Erythroblast (primary cell): ENCODE measurements at regions not wholly inside any gene's neighbourhood (a gene's known extent, or its start where the extent isn't known, plus 50 kb on each side); places are given as distances from the start of the nearest gene placed in this dataset.

Source experiments
- GATA1 ChIP-seq: IDR thresholded peaks from 2 replicates; pipeline ENCODE4 v1.6.1; 2011; ENCODE audit warnings: low read depth, mild to moderate bottlenecking, control low read depth, low read length, moderate library complexity
- POLR2A ChIP-seq: IDR thresholded peaks from 2 replicates; pipeline ENCODE4 v1.6.1; 2011; ENCODE audit warnings: mild to moderate bottlenecking, low read length

- TF ChIP-seq POLR2A (no peak), GATA1 (no peak)
Observed at GRCh38 chr1:193700710-193701355, 514.4 kb upstream of the B3GALT2 start.
